Endothelial cell of umbilical vein (primary cell): ENCODE measurements at regions not wholly inside any gene's neighbourhood (a gene's known extent, or its start where the extent isn't known, plus 50 kb on each side); places are given as distances from the start of the nearest gene placed in this dataset.

ENCODE experiments used
- CTCF ChIP-seq, 2 donors: IDR thresholded peaks; 1 replicate in 1 of 2; 2 replicates in 1 of 2; pipeline ENCODE4 v1.5.1; 2011; ENCODE audit warnings: low read length in 2 of 2, mild to moderate bottlenecking in 2 of 2, moderate library complexity in 2 of 2, control low read depth in 1 of 2, inconsistent platforms in 1 of 2, low read depth in 1 of 2; ENCODE audit not compliant: insufficient read depth in 1 of 2; ENCODE audit errors: extremely low read depth in 1 of 2
- POLR2A ChIP-seq: IDR thresholded peaks from 2 replicates; pipeline ENCODE4 v1.6.1; 2012; ENCODE audit warnings: low read depth, mild to moderate bottlenecking, control low read depth, low read length

- TF ChIP-seq CTCF (IDR thresholded peaks at IDR 0.05; ENCODE audit: extremely low read depth in 1 of 2, insufficient read depth in 1 of 2, low read depth in 1 of 2, low read length in 2 of 2) (no peak), POLR2A (no peak)
These were observed 159.1 kb upstream of the SLITRK3 start for GRCh38 chr3:165355316-165355715.
